Ishikawa (cell line): ENCODE measurements at regions not wholly inside any gene's neighbourhood (a gene's known extent, or its start where the extent isn't known, plus 50 kb on each side); places are given as distances from the start of the nearest gene placed in this dataset.

Source experiments
- CREB1 ChIP-seq: IDR thresholded peaks from 2 replicates; pipeline ENCODE4 v1.6.1; 2012; ENCODE audit warnings: low read depth
- FOXM1 ChIP-seq: IDR thresholded peaks from 2 replicates; pipeline ENCODE4 v1.6.1; 2012; ENCODE audit warnings: low read depth, borderline replicate concordance
- NFIC ChIP-seq: IDR thresholded peaks from 2 replicates; pipeline ENCODE4 v1.6.1; 2012
- TAF1 ChIP-seq: IDR thresholded peaks from 2 replicates; pipeline ENCODE4 v1.6.1; 2012; ENCODE audit warnings: low read depth, mild to moderate bottlenecking
- YY1 ChIP-seq: IDR thresholded peaks from 2 replicates; pipeline ENCODE4 v1.6.1; 2012; ENCODE audit warnings: low read depth
- ZBTB7A ChIP-seq: IDR thresholded peaks from 2 replicates; pipeline ENCODE4 v1.6.1; 2012; ENCODE audit warnings: low read depth
- TF ChIP-seq, protein P1 (sequence below): IDR thresholded peaks from 2 replicates; pipeline ENCODE4 v1.6.1; 2012; ENCODE audit warnings: low read depth, mild to moderate bottlenecking
- TF ChIP-seq, protein P2 (sequence below): IDR thresholded peaks from 2 replicates; pipeline ENCODE4 v1.6.1; 2012

DNA sequence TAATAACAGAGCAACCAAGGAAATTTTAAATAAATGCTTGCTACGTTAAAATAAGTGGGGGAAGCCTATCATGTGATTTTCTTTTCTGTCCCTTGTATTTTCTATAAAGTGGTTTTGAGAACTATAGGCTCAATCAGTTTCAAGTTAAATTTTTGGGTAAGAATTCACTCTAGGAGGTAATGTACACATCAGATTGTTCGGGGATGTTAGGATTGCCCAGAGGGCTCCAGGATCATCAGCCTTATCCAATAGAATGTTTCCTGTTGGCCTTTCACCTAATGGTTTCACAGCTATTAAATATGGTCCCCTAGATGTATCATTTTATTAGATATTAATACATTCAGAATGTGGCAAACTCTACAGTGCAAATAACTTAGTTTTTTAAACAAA is 438.4 kb upstream of the NPVF start:
- TF ChIP-seq, protein P1, sequence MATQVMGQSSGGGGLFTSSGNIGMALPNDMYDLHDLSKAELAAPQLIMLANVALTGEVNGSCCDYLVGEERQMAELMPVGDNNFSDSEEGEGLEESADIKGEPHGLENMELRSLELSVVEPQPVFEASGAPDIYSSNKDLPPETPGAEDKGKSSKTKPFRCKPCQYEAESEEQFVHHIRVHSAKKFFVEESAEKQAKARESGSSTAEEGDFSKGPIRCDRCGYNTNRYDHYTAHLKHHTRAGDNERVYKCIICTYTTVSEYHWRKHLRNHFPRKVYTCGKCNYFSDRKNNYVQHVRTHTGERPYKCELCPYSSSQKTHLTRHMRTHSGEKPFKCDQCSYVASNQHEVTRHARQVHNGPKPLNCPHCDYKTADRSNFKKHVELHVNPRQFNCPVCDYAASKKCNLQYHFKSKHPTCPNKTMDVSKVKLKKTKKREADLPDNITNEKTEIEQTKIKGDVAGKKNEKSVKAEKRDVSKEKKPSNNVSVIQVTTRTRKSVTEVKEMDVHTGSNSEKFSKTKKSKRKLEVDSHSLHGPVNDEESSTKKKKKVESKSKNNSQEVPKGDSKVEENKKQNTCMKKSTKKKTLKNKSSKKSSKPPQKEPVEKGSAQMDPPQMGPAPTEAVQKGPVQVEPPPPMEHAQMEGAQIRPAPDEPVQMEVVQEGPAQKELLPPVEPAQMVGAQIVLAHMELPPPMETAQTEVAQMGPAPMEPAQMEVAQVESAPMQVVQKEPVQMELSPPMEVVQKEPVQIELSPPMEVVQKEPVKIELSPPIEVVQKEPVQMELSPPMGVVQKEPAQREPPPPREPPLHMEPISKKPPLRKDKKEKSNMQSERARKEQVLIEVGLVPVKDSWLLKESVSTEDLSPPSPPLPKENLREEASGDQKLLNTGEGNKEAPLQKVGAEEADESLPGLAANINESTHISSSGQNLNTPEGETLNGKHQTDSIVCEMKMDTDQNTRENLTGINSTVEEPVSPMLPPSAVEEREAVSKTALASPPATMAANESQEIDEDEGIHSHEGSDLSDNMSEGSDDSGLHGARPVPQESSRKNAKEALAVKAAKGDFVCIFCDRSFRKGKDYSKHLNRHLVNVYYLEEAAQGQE, result no peak
- TF ChIP-seq ZBTB7A (no peak), TAF1 (no peak), FOXM1 (no peak), CREB1 (no peak), NFIC (no peak), YY1 (no peak)
- TF ChIP-seq, protein P2, sequence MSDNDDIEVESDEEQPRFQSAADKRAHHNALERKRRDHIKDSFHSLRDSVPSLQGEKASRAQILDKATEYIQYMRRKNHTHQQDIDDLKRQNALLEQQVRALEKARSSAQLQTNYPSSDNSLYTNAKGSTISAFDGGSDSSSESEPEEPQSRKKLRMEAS, result no peak
